OCI-LY3 (cell line): ENCODE measurements at regions not wholly inside any gene's neighbourhood (a gene's known extent, or its start where the extent isn't known, plus 50 kb on each side); places are given as distances from the start of the nearest gene placed in this dataset.

ENCODE experiments used
- H2AFZ ChIP-seq: fragments of 200-600, 300-600 bp; shearing (Covaris generic); 2 replicates; pipeline ENCODE4 v1.6.0; 2014; ENCODE audit warnings: antibody characterized with exemption, low read depth, low read length
- H3K27ac ChIP-seq: fragments of 200-600, 300-600 bp; sonication (generic); 2 replicates; pipeline ENCODE4 v1.5.1; 2014; ENCODE audit warnings: mild to moderate bottlenecking, low read length, moderate library complexity, mixed read lengths
- H3K27me3 ChIP-seq: fragments of 200-600, 300-600 bp; sonication (generic); 2 replicates; pipeline ENCODE4 v1.6.1; 2014; ENCODE audit warnings: low read depth, low read length, mixed read lengths
- H3K36me3 ChIP-seq: fragments of 200-600, 300-600 bp; sonication (generic); replicated peaks from 2 replicates; pipeline ENCODE3; 2014; ENCODE audit warnings: low read depth, low read length, mixed read lengths
- H3K4me1 ChIP-seq: fragments of 300-600, 200-600 bp; sonication (generic); 2 replicates; pipeline ENCODE4 v1.6.1; 2014; ENCODE audit warnings: low read length, mixed read lengths
- H3K4me2 ChIP-seq: fragments of 200-600, 300-600 bp; sonication (generic); 2 replicates; pipeline ENCODE4 v1.6.1; 2014; ENCODE audit warnings: low read length, mixed read lengths
- H3K4me3 ChIP-seq: fragments of 300-600, 200-600 bp; sonication (generic); 2 replicates; pipeline ENCODE4 v1.5.1; 2014; ENCODE audit warnings: antibody characterized with exemption, mild to moderate bottlenecking, low read length, moderate library complexity
- H3K79me2 ChIP-seq: fragments of 300-600, 200-600 bp; shearing (Covaris generic); 2 replicates; pipeline ENCODE4 v1.6.1; 2014; ENCODE audit warnings: mild to moderate bottlenecking, low read length, mixed read lengths
- H3K9ac ChIP-seq: fragments of 300-600, 200-600 bp; shearing (Covaris generic); 2 replicates; pipeline ENCODE4 v1.6.0; 2014; ENCODE audit warnings: mild to moderate bottlenecking, low read length, moderate library complexity
- H3K9me3 ChIP-seq: fragments of 200-600, 300-600 bp; shearing (Covaris generic); 2 replicates; pipeline ENCODE4 v1.6.1; 2014; ENCODE audit warnings: low read length, mixed read lengths; ENCODE audit not compliant: insufficient read depth
- H4K20me1 ChIP-seq: fragments of 200-600, 300-600 bp; sonication (generic); 2 replicates; pipeline ENCODE4 v1.6.1; 2016; ENCODE audit warnings: low read length, mixed read lengths; ENCODE audit not compliant: insufficient read depth
- EZH2phosphoT487 ChIP-seq: fragments of 200-600 bp; shearing (Covaris generic); IDR thresholded peaks from 2 replicates; pipeline ENCODE4 v1.6.1; 2018; ENCODE audit warnings: antibody characterized with exemption, mixed run types, low read depth
- TF ChIP-seq, protein P1 (sequence below): fragments of 200-600, 300-600 bp; sonication (generic); IDR thresholded peaks from 2 replicates; pipeline ENCODE4 v1.5.1; 2014; ENCODE audit warnings: antibody characterized with exemption, low read length, low read depth

DNA sequence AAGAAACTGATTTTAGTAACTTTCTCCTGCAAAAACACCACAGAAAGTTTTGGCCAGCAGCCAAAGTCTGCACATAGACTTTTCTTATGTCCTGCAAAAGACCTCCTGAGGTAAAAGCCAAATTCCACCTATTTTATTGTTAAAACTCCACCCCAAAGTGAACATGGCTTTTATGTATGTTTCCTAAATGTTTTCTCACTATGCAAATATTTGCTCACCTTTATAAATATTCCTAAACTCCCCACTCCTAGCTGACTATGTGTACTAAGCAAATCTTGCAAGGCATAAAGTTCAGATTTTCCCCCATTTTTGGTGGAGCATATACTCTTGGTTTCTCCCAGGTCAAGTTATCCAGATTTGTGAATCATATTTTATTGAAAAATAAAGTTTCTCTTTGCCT lies 446.2 kb downstream of the DNAH5 start:
- Histone ChIP-seq H3K36me3 (no peaks in the 10 kb centered on the region), H3K4me1 (no peaks in the 10 kb centered on the region), H2AFZ (no peak overlapping the region), H4K20me1 (no peaks in the 10 kb centered on the region), H3K79me2 (no peaks in the 10 kb centered on the region), H3K4me2 (no peak overlapping the region), H3K9me3 (no peaks in the 10 kb centered on the region), H3K27me3 (no peaks in the 10 kb centered on the region), H3K4me3 (no peak overlapping the region), H3K27ac (no peak overlapping the region), H3K9ac (no peak overlapping the region)
- TF ChIP-seq EZH2phosphoT487, result no peak
- TF ChIP-seq, protein P1, sequence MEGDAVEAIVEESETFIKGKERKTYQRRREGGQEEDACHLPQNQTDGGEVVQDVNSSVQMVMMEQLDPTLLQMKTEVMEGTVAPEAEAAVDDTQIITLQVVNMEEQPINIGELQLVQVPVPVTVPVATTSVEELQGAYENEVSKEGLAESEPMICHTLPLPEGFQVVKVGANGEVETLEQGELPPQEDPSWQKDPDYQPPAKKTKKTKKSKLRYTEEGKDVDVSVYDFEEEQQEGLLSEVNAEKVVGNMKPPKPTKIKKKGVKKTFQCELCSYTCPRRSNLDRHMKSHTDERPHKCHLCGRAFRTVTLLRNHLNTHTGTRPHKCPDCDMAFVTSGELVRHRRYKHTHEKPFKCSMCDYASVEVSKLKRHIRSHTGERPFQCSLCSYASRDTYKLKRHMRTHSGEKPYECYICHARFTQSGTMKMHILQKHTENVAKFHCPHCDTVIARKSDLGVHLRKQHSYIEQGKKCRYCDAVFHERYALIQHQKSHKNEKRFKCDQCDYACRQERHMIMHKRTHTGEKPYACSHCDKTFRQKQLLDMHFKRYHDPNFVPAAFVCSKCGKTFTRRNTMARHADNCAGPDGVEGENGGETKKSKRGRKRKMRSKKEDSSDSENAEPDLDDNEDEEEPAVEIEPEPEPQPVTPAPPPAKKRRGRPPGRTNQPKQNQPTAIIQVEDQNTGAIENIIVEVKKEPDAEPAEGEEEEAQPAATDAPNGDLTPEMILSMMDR, result no peak

DNA sequence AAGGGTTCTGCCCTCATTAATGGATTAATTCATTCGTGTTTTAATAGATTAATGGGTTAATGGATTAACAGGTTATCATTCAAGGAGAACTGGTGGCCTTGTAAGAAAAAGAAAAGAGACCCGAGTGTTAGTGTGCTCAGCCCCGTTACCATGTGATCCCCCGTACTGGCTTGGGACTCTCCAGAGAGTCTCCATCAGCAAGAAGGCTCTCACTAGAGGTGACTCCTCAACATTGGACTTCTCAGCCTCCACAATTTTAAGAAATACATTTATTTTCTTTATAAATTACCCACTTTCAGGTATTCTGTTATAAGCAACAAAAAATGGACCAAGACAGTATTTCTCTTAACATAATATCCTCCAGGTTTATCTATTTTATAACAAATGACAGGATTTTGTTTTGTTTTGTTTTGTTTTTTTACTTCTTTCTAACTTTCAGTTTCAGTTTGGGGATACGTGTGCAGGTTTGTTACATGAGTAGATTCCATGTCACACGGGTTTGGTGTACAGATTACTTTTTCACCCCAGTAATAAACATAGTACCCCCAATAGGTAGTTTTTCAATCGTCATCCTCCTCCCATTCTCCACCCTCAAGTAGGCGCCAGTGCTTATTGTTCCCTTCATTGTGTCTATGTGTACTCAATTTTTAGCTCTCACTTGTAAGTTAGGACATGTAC lies 456.1 kb downstream of the DNAH5 start:
- no peak overlapping the region for H3K4me2 ChIP-seq
- H3K27me3 ChIP-seq, result no peaks in the 10 kb centered on the region
- H3K27ac ChIP-seq, result no peak overlapping the region
- H3K4me1 ChIP-seq, result no peaks in the 10 kb centered on the region
- H3K4me3 ChIP-seq, result no peak overlapping the region
- H4K20me1 ChIP-seq, result no peaks in the 10 kb centered on the region
- H3K79me2 ChIP-seq, result no peaks in the 10 kb centered on the region
- TF ChIP-seq, protein P1, result no peak
- no peak for TF ChIP-seq EZH2phosphoT487
- H3K36me3 ChIP-seq, result no peaks in the 10 kb centered on the region
- H3K9me3 ChIP-seq, result no peaks in the 10 kb centered on the region
- H3K9ac ChIP-seq, result no peak overlapping the region
- no peak overlapping the region for H2AFZ ChIP-seq

- no peak overlapping the region for H3K27ac ChIP-seq
- H3K9me3 ChIP-seq, result no peaks in the 10 kb centered on the region
- no peaks in the 10 kb centered on the region for H4K20me1 ChIP-seq
- H3K36me3 ChIP-seq, result no peaks in the 10 kb centered on the region
- no peaks in the 10 kb centered on the region for H3K79me2 ChIP-seq
- TF ChIP-seq, protein P1, result no peak
- no peak for TF ChIP-seq EZH2phosphoT487
- no peak overlapping the region for H2AFZ ChIP-seq
- H3K4me2 ChIP-seq, result no peak overlapping the region
- no peaks in the 10 kb centered on the region for H3K27me3 ChIP-seq
- no peak overlapping the region for H3K4me3 ChIP-seq
- no peak overlapping the region for H3K9ac ChIP-seq
- no peaks in the 10 kb centered on the region for H3K4me1 ChIP-seq
These were observed 463.7 kb downstream of the DNAH5 start for GRCh38 chr5:13480834-13481233.

DNA sequence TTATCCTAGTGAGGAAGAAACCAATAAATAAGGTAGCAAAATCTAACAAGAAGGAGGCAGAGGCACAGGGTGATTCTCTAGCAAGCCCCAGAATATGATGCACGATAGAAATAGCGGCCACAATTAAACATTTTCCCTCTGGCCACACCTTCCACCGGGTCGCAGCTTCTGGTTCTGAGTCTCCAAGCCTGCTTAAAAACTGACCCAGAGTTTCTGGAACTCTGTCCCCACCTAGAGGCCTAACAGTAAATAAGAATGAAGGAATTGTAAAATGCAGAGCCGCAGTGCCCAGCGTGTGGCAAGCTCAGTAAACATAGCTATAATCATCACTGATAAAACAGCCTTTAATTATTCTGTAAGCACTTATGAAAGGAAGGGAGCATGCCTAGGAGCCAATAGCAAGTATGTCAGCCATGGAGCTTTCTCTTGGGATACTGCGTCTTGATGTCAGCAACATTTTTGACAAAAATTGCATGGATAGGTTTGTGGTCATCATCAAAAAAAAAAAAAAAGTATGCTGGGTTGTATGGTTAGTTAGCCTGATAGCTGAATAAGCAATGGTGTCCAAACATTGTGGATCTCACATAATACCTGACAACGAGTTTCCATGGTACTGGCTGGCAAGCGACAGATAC lies 465.5 kb downstream of the DNAH5 start:
- no peak overlapping the region for H3K27ac ChIP-seq
- no peaks in the 10 kb centered on the region for H4K20me1 ChIP-seq
- no peaks in the 10 kb centered on the region for H3K79me2 ChIP-seq
- no peaks in the 10 kb centered on the region for H3K27me3 ChIP-seq
- TF ChIP-seq, protein P1, result peak; percentile 53
- no peak for TF ChIP-seq EZH2phosphoT487
- no peak overlapping the region for H3K9ac ChIP-seq
- peak overlapping the region; percentile 52 for H3K4me3 ChIP-seq
- H2AFZ ChIP-seq, result no peak overlapping the region
- H3K36me3 ChIP-seq, result no peaks in the 10 kb centered on the region
- H3K4me2 ChIP-seq, result peak overlapping the region; percentile 58
- H3K4me1 ChIP-seq, result no peaks in the 10 kb centered on the region
- H3K9me3 ChIP-seq, result no peaks in the 10 kb centered on the region
